GM12878 (cell line): ENCODE measurements at regions not wholly inside any gene's neighbourhood (a gene's known extent, or its start where the extent isn't known, plus 50 kb on each side); places are given as distances from the start of the nearest gene placed in this dataset.

Source experiments
- ATAC-seq: fragments of 200-7000 bp; cut with Tn5 transposase; 3 replicates; pipeline ENCODE4 v1.9.1; 2020; ENCODE audit warnings: mild to moderate bottlenecking, moderate library complexity
- BruUV-seq: library from RNA; stranded (reverse); fragments of 400-500 nt; replicated peaks from 2 replicates; lab custom pipeline; 2021; lab: Mats Ljungman, UMichigan
- CTCF ChIA-PET: fragments of 300-600 bp; sonication (Branson Sonifier 250); formaldehyde crosslinking; extraction: SDS; loops from one replicate; lab custom pipeline; 2021; ENCODE audit warnings: inconsistent platforms; lab: Yijun Ruan, JAX
- POLR2A ChIA-PET: fragments of 350-600 bp; formaldehyde crosslinking; extraction: SDS; loops from one replicate; lab custom pipeline; 2021; ENCODE audit warnings: inconsistent platforms; lab: Charles Lee
- RAD21 ChIA-PET: fragments of 300-600 bp; sonication (Branson Sonifier 250); formaldehyde crosslinking; loops from one replicate; lab custom pipeline; 2023; ENCODE audit warnings: antibody characterized with exemption; ENCODE audit not compliant: unreplicated experiment; lab: Charles Lee
- SMC1A ChIA-PET: fragments of 300-600 bp; sonication (Branson Sonifier 250); formaldehyde crosslinking; loops from one replicate; lab custom pipeline; 2023; ENCODE audit not compliant: unreplicated experiment, uncharacterized antibody; lab: Charles Lee
- DNase-seq: peaks from one replicate; pipeline ENCODE4 v3.0.0-alpha.2; 2011; ENCODE audit warnings: low read depth, low spot score
- FAIRE-seq: peaks from 3 replicates; lab custom pipeline; 2011; peaks lifted over from hg19 to GRCh38; lab: Jason Lieb, UNC
- H2AFZ ChIP-seq: 2 replicates; pipeline ENCODE4 v1.6.0; 2011; ENCODE audit warnings: low read depth, low read length, control low read depth; ENCODE audit not compliant: control insufficient read depth
- H3K27ac ChIP-seq: 2 replicates; pipeline ENCODE4 v1.5.1; 2011; ENCODE audit warnings: control low read depth; ENCODE audit not compliant: control insufficient read depth, insufficient read depth
- H3K27me3 ChIP-seq, 2 experiments: replicated peaks in 1 of 2; 2 replicates each; pipeline versions ENCODE4 v1.6.0 to v1.6.1; 2011; ENCODE audit warnings: low read length in 1 of 2; ENCODE audit not compliant: control insufficient read depth in 2 of 2, insufficient read depth in 2 of 2
- H3K36me3 ChIP-seq, 2 experiments: 2 replicates each; pipeline ENCODE4 v1.5.1; 2011; ENCODE audit warnings: low read length in 1 of 2; ENCODE audit not compliant: control insufficient read depth in 2 of 2, insufficient read depth in 2 of 2
- H3K4me1 ChIP-seq: 2 replicates; pipeline ENCODE4 v1.6.1; 2011; ENCODE audit warnings: mild to moderate bottlenecking, low read length, moderate library complexity, mixed read lengths; ENCODE audit not compliant: control insufficient read depth, insufficient read depth
- H3K4me2 ChIP-seq: 2 replicates; pipeline ENCODE4 v1.6.0; 2011; ENCODE audit warnings: control low read depth; ENCODE audit not compliant: control insufficient read depth, insufficient read depth
- H3K4me3 ChIP-seq: fragments of 200-600 bp; sonication (generic); 2 replicates; pipeline ENCODE4 v1.5.1; 2016
- H3K79me2 ChIP-seq: 2 replicates; pipeline ENCODE4 v1.6.0; 2011; ENCODE audit warnings: low read length; ENCODE audit not compliant: control insufficient read depth, insufficient read depth
- H3K9ac ChIP-seq: 2 replicates; pipeline ENCODE4 v1.8.0; 2011; ENCODE audit warnings: low read length, control low read depth, mixed read lengths; ENCODE audit not compliant: control insufficient read depth, insufficient read depth
- H3K9me3 ChIP-seq: replicated peaks from 3 replicates; pipeline ENCODE4 v1.5.1; 2011; ENCODE audit warnings: mild to moderate bottlenecking, low read length; ENCODE audit not compliant: control insufficient read depth, insufficient read depth
- H4K20me1 ChIP-seq: 2 replicates; pipeline ENCODE4 v1.6.0; 2011; ENCODE audit not compliant: control insufficient read depth, insufficient read depth
- E2F8 ChIP-seq: fragments of 450-650 bp; IDR thresholded peaks from 2 replicates; pipeline ENCODE4 v1.6.1; 2018; ENCODE audit warnings: mild to moderate bottlenecking, low read depth, moderate library complexity; ENCODE audit not compliant: partially characterized antibody
- JUNB ChIP-seq: IDR thresholded peaks from 2 replicates; pipeline ENCODE4 v1.6.1; 2016; ENCODE audit warnings: antibody characterized with exemption, mild to moderate bottlenecking
- KDM1A ChIP-seq: fragments of 200-600 bp; sonication (generic); IDR thresholded peaks from 2 replicates; pipeline ENCODE4 v1.6.1; 2016; ENCODE audit warnings: borderline replicate concordance
- MAX ChIP-seq: IDR thresholded peaks from 2 replicates; pipeline ENCODE4 v1.6.1; 2012; ENCODE audit warnings: low read depth, low read length, improper control_type of control experiment
- MTA2 ChIP-seq: fragments of 450-650 bp; IDR thresholded peaks from 2 replicates; pipeline ENCODE4 v1.6.1; 2016; ENCODE audit warnings: low read depth, mild to moderate bottlenecking, moderate library complexity
- NR2F1 ChIP-seq: fragments of 450-650 bp; conservative IDR thresholded peaks from 2 replicates; pipeline ENCODE4 v1.6.1; 2017; ENCODE audit warnings: mild to moderate bottlenecking
- TAF1 ChIP-seq: IDR thresholded peaks from 2 replicates; pipeline ENCODE4 v1.6.1; 2011; ENCODE audit warnings: mild to moderate bottlenecking, low read depth, low read length, borderline replicate concordance
- ZNF687 ChIP-seq: fragments of 450-650 bp; IDR thresholded peaks from 2 replicates; pipeline ENCODE4 v1.6.1; 2017; ENCODE audit warnings: mild to moderate bottlenecking, moderate library complexity
- WGBS: methylation state at CpG from one replicate; pipeline ENCODE4 v1.1.6; 2016; ENCODE audit warnings: low lambda C conversion rate; ENCODE audit not compliant: insufficient replicate concordance, insufficient coverage; ENCODE audit errors: missing lambda C conversion rate; 5-methylcytosine and 5-hydroxymethylcytosine counted together
- in situ Hi-C: fragments of 300-500 bp; cut with MboI; formaldehyde crosslinking; loops from 9 replicates; pipeline ENCODE4 v1.14.3; 2018; ENCODE audit warnings: mixed read lengths
- intact Hi-C: fragments of 100-400 bp; cut with micrococcal nuclease; formaldehyde crosslinking; loops from one replicate; pipeline ENCODE4 v1.14.2; 2022; ENCODE audit not compliant: unreplicated experiment
- TF ChIP-seq, protein P1 (sequence below): fragments of 450-650 bp; IDR thresholded peaks from 2 replicates; pipeline ENCODE4 v1.6.1; 2017; ENCODE audit warnings: mild to moderate bottlenecking, moderate library complexity

- Histone ChIP-seq H3K9me3 (peaks cover 4% of the 10 kb centered on the region; the same call in 2 of the 3 replicates), H2AFZ (no peak overlapping the region), H3K9ac (no peak overlapping the region), H3K27ac (no peak overlapping the region), H3K79me2 (no peaks in the 10 kb centered on the region), H3K36me3 (no peaks in the 10 kb centered on the region), H4K20me1 (no peaks in the 10 kb centered on the region), H3K4me3 (no peak overlapping the region), H3K4me1 (peaks cover 8% of the 10 kb centered on the region; the same call in 1 of the 2 replicates), H3K27me3 (no peaks in the 10 kb centered on the region; a peak in 1 of 4 replicates), H3K4me2 (no peak overlapping the region)
- ChIA-PET CTCF (no interaction called here), RAD21 (interaction anchor here (1.1 kb wide), 1 partner anchor 13 kb away, joined by 4 read pairs; no protein-coding TSS in a partner anchor), POLR2A (no interaction called here), SMC1A (interaction anchor here (0.6 to 1.9 kb wide), 3 partner anchors 9 to 18 kb away, joined by 3 to 6 read pairs (median 4); no protein-coding TSS in a partner anchor)
- no TSS peak for BruUV-seq
- intact Hi-C loops (no loop called here), in situ Hi-C loops (no loop called here)
- DNase-seq (no peak), ATAC-seq (no peak), FAIRE-seq (no peak)
- 91% methylated on average over 6 of the region's 6 CpGs for WGBS
- no peak for TF ChIP-seq JUNB
- no peak for TF ChIP-seq MAX
- no peak for TF ChIP-seq ZNF687
- no peak for TF ChIP-seq TAF1
- no peak for TF ChIP-seq NR2F1
- TF ChIP-seq E2F8, result no peak
- no peak for TF ChIP-seq MTA2
- TF ChIP-seq KDM1A, result no peak
- TF ChIP-seq, protein P1, sequence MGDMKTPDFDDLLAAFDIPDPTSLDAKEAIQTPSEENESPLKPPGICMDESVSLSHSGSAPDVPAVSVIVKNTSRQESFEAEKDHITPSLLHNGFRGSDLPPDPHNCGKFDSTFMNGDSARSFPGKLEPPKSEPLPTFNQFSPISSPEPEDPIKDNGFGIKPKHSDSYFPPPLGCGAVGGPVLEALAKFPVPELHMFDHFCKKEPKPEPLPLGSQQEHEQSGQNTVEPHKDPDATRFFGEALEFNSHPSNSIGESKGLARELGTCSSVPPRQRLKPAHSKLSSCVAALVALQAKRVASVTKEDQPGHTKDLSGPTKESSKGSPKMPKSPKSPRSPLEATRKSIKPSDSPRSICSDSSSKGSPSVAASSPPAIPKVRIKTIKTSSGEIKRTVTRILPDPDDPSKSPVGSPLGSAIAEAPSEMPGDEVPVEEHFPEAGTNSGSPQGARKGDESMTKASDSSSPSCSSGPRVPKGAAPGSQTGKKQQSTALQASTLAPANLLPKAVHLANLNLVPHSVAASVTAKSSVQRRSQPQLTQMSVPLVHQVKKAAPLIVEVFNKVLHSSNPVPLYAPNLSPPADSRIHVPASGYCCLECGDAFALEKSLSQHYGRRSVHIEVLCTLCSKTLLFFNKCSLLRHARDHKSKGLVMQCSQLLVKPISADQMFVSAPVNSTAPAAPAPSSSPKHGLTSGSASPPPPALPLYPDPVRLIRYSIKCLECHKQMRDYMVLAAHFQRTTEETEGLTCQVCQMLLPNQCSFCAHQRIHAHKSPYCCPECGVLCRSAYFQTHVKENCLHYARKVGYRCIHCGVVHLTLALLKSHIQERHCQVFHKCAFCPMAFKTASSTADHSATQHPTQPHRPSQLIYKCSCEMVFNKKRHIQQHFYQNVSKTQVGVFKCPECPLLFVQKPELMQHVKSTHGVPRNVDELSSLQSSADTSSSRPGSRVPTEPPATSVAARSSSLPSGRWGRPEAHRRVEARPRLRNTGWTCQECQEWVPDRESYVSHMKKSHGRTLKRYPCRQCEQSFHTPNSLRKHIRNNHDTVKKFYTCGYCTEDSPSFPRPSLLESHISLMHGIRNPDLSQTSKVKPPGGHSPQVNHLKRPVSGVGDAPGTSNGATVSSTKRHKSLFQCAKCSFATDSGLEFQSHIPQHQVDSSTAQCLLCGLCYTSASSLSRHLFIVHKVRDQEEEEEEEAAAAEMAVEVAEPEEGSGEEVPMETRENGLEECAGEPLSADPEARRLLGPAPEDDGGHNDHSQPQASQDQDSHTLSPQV, result no peak
Observed at GRCh38 chr1:234863551-234863971, 253.6 kb upstream of the IRF2BP2 start.
